ENCODE measurements at regions not wholly inside any gene's neighbourhood (a gene's known extent, or its start where the extent isn't known, plus 50 kb on each side); places are given as distances from the start of the nearest gene placed in this dataset.
"Not testable (repeated sequence)": the region's sequence is repeated elsewhere in the genome, so short reads cannot be mapped to it uniquely, and the experiment has no call there.

GRCh38 chr5:143519215-143519614, 115.7 kb upstream of the NR3C1 start:
- DNase-seq: not testable (repeated sequence)

- DNase-seq: not testable (repeated sequence)
Observed at GRCh38 chr5:143517824-143518223, 114.3 kb upstream of the NR3C1 start.

GRCh38 chr5:143516249-143516648, 112.8 kb upstream of the NR3C1 start:
- no peak for DNase-seq

- no peak for DNase-seq
Observed at GRCh38 chr5:143515829-143516228, 112.3 kb upstream of the NR3C1 start.

GRCh38 chr5:143514616-143515335, 111.3 kb upstream of the NR3C1 start:
- DNase-seq: no peak

GRCh38 chr5:143513720-143514119, 110.2 kb upstream of the NR3C1 start:
- DNase-seq: no peak

GRCh38 chr5:143511736-143512135, 108.2 kb upstream of the NR3C1 start:
- DNase-seq: no peak

- no peak for DNase-seq
Observed at GRCh38 chr5:143509758-143510221, 106.3 kb upstream of the NR3C1 start.

GRCh38 chr5:143506836-143507552, 103.5 kb upstream of the NR3C1 start:
- peak in 1 of 2 experiments; percentile 63 for DNase-seq

GRCh38 chr5:143505934-143506333, 102.4 kb upstream of the NR3C1 start:
- DNase-seq: no peak

- DNase-seq: no peak
Observed at GRCh38 chr5:143505354-143505753, 101.9 kb upstream of the NR3C1 start.

- DNase-seq: no peak
Observed at GRCh38 chr5:143501310-143502044, 98.0 kb upstream of the NR3C1 start.

- no peak for DNase-seq
Observed at GRCh38 chr5:143499480-143500114, 96.1 kb upstream of the NR3C1 start.

GRCh38 chr5:143498821-143499220, 95.3 kb upstream of the NR3C1 start:
- DNase-seq: no peak

GRCh38 chr5:143497749-143498148, 94.3 kb upstream of the NR3C1 start:
- DNase-seq: no peak

GRCh38 chr5:143496943-143497342, 93.5 kb upstream of the NR3C1 start:
- DNase-seq: no peak

GRCh38 chr5:143495821-143496275, 92.4 kb upstream of the NR3C1 start:
- no peak for DNase-seq

- DNase-seq: no peak
Observed at GRCh38 chr5:143495110-143495509, 91.6 kb upstream of the NR3C1 start.

- DNase-seq: no peak
Observed at GRCh38 chr5:143494595-143494994, 91.1 kb upstream of the NR3C1 start.

- DNase-seq: no peak
Observed at GRCh38 chr5:143494162-143494561, 90.7 kb upstream of the NR3C1 start.

GRCh38 chr5:143492783-143493182, 89.3 kb upstream of the NR3C1 start:
- DNase-seq: no peak

GRCh38 chr5:143491646-143492045, 88.2 kb upstream of the NR3C1 start:
- no peak for DNase-seq

GRCh38 chr5:143488381-143488780, 84.9 kb upstream of the NR3C1 start:
- DNase-seq: no peak
